ENCODE measurements at regions not wholly inside any gene's neighbourhood (a gene's known extent, or its start where the extent isn't known, plus 50 kb on each side); places are given as distances from the start of the nearest gene placed in this dataset.

DNA sequence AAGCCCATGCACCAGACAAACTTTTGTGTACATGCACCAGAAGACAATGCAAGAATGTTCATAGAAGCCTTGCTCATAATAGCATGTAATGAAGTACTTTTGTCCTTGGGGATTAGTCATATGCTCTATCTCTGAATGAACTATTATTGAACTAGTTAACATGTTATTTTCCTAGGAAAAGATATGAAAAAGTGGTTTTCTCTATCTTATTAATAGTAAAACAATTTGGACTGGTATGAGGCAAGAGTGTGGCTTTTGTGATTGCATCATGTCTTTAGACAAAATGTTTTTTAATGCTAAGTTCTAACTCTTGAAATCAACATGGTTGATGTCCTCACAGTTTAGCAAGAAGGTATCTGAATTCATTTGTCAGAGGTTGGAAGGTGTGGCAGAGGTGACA, 55.7 kb upstream of the SPDL1 start (continued):
- TF ChIP-seq ZNF510 (tag by site-specific recombination; IDR thresholded peaks at IDR 0.05; ENCODE audit: insufficient replicate concordance) (no peak), ZNF645 (tag by site-specific recombination; IDR thresholded peaks at IDR 0.05) (no peak), ZNF133 (tag by site-specific recombination; IDR thresholded peaks at IDR 0.05) (no peak), KLF1 (tag by site-specific recombination; IDR thresholded peaks at IDR 0.05) (no peak)

DNA sequence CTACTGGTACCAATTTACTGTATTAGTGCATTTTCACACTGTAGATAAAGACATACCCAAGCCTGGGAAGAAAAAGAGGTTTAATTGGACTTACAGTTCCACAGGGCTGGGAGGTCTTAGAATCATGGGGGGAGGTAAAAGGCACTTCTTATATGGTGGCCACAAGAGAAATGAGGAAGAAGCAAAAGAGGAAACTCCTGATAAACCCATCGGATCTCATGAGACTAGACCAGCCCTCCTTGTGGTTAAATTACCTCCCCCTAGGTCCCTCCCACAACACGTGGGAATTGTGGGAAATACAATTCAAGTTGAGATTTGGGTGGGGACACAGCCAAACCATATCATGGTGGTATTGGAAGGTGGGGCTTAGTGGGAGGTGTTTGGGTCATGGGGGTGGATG, 56.5 kb upstream of the SPDL1 start:
- Histone ChIP-seq H3K4me1 (ENCODE audit: control insufficient read depth, insufficient read depth, low read length) (no peaks in the 10 kb centered on the region), H3K4me3 (ENCODE audit: low read depth, low read length) (no peak overlapping the region), H3K36me3 (ENCODE audit: control insufficient read depth in 2 of 2, insufficient read depth in 1 of 2, low read length in 2 of 2) (no peaks in the 10 kb centered on the region), H3K9me3 (ENCODE audit: control insufficient read depth, insufficient read depth, low read depth, low read length) (no peaks in the 10 kb centered on the region), H3K27ac (ENCODE audit: extremely low read depth, low read depth, low read length) (no peak overlapping the region)
- CTCF ChIA-PET, result no interaction called here
- no peak for TF ChIP-seq ZSCAN16 (tag by site-specific recombination; IDR thresholded peaks at IDR 0.05)
- TF ChIP-seq ZNF302 (tag by site-specific recombination; IDR thresholded peaks at IDR 0.05; ENCODE audit: low read depth), result no peak
- POLR2A ChIA-PET, result no interaction called here

DNA sequence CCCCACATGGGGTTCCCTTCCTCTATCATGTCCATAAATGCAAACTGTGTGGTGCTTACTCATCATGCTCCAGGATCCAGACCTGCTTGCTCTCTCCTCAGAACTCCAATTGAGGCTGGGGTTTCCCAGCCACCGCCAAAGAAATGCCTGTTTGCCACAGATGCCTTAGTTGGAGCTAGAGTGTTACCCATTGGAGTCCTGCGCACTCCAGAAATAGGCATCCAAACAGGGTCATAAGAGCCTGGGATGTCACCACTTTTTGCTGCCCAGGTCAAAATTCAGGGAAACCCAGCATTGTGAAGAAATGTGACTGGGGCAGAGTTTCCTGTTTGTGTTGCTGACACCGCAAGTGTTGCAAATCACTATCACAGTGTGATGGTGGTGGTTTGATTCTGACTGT, 60.7 kb upstream of the SPDL1 start:
- POLR2A ChIA-PET, result no interaction called here
- no peak overlapping the region for H3K27ac ChIP-seq (ENCODE audit: extremely low read depth, low read depth, low read length)
- H3K4me3 ChIP-seq (ENCODE audit: low read depth, low read length), result no peak overlapping the region
- CTCF ChIA-PET, result no interaction called here
- no peaks in the 10 kb centered on the region for H3K9me3 ChIP-seq (ENCODE audit: control insufficient read depth, insufficient read depth, low read depth, low read length)
- no peaks in the 10 kb centered on the region for H3K36me3 ChIP-seq (ENCODE audit: control insufficient read depth in 2 of 2, insufficient read depth in 1 of 2, low read length in 2 of 2)
- no peaks in the 10 kb centered on the region for H3K4me1 ChIP-seq (ENCODE audit: control insufficient read depth, insufficient read depth, low read length)
- TF ChIP-seq ZNF202 (tag by site-specific recombination; IDR thresholded peaks at IDR 0.05; ENCODE audit: borderline replicate concordance) (no peak), ZNF658 (tag by site-specific recombination; IDR thresholded peaks at IDR 0.05) (no peak)

DNA sequence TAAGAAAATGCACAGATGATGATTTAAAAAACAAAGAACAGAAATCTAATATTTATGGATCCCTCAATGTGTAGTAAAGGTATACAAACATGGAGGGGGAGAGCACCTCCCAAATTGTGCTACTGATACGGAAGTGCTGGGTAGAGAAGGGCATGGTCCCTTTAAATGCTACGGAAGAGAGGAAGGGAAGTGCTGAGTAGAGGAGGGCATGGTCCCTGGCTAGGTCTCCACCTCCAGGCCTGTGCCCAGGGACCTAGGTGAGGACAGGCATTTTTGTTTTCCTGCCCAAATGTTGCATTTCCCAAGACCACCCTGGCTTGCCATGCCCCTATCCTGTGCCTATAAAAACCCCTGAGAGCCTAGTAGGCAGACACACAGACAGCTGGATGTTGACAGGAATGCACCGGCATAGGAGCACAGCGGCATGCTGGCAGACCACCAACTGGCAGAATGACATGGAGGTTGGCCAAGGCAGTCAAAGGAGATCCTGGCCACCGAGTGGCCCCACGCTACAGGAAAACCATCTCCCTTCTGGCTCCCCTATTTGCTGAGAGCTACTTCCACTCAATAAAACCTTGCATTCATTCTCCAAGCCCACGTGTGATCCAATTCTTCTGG, 62.1 kb upstream of the SPDL1 start:
- no peak overlapping the region for H3K27ac ChIP-seq (ENCODE audit: extremely low read depth, low read depth, low read length)
- TF ChIP-seq ZNF175 (tag by site-specific recombination; IDR thresholded peaks at IDR 0.05) (no peak), ZBTB6 (tag by site-specific recombination; IDR thresholded peaks at IDR 0.05) (no peak), GLI4 (tag by site-specific recombination; IDR thresholded peaks at IDR 0.05) (no peak), ZNF473 (tag by site-specific recombination; IDR thresholded peaks at IDR 0.05) (no peak), ZNF19 (tag by site-specific recombination; IDR thresholded peaks at IDR 0.05; ENCODE audit: low read depth) (no peak), PRDM1 (tag by site-specific recombination; IDR thresholded peaks at IDR 0.05) (no peak), ZNF555 (tag by site-specific recombination; conservative IDR thresholded peaks at IDR 0.05) (no peak), ZNF140 (tag by site-specific recombination; IDR thresholded peaks at IDR 0.05) (no peak), MZF1 (tag by site-specific recombination; IDR thresholded peaks at IDR 0.05; ENCODE audit: borderline replicate concordance) (no peak), TRIM28 (IDR thresholded peaks at IDR 0.05; ENCODE audit: borderline replicate concordance, low read length) (no peak), ZNF146 (tag by site-specific recombination; IDR thresholded peaks at IDR 0.05) (no peak), ZBTB7A (tag by site-specific recombination; IDR thresholded peaks at IDR 0.05; ENCODE audit: low read depth) (no peak), RBAK (tag by site-specific recombination; IDR thresholded peaks at IDR 0.05) (no peak), ZNF18 (tag by site-specific recombination; IDR thresholded peaks at IDR 0.05) (no peak), ZFP3 (tag by site-specific recombination; IDR thresholded peaks at IDR 0.05; ENCODE audit: low read depth) (no peak), ZNF366 (tag by site-specific recombination; conservative IDR thresholded peaks at IDR 0.05) (no peak)
- CTCF ChIA-PET, result no interaction called here

More for the DNA sequence above, 62.1 kb upstream of the SPDL1 start:
- Histone ChIP-seq H3K4me1 (ENCODE audit: control insufficient read depth, insufficient read depth, low read length) (no peaks in the 10 kb centered on the region), H3K4me3 (ENCODE audit: low read depth, low read length) (no peak overlapping the region), H3K9me3 (ENCODE audit: control insufficient read depth, insufficient read depth, low read depth, low read length) (no peaks in the 10 kb centered on the region), H3K36me3 (ENCODE audit: control insufficient read depth in 2 of 2, insufficient read depth in 1 of 2, low read length in 2 of 2) (no peaks in the 10 kb centered on the region)
- POLR2A ChIA-PET, result no interaction called here

Measured in HEK293 (cell line).